ENCODE measurements at regions not wholly inside any gene's neighbourhood (a gene's known extent, or its start where the extent isn't known, plus 50 kb on each side); places are given as distances from the start of the nearest gene placed in this dataset.

GRCh38 chr9:36745977-36746376 lies 173.3 kb downstream of the MELK start:
- DNase-seq, result no peak
- peaks cover 0 to 59% of the 10 kb centered on the region in 2 donors for H3K27me3 ChIP-seq
- H3K9me3 ChIP-seq, result no peaks in the 10 kb centered on the region
- no peaks in the 10 kb centered on the region for H3K36me3 ChIP-seq
- H3K4me3 ChIP-seq, result no peak overlapping the region
- no peaks in the 10 kb centered on the region for H3K4me1 ChIP-seq
- TF ChIP-seq CTCF (IDR thresholded peaks at IDR 0.05), result no peak
- intact Hi-C loops (cut with DNase I; ENCODE audit: low total_unique reads), result no loop called here
- no peak overlapping the region for H3K27ac ChIP-seq

- no peaks in the 10 kb centered on the region for H3K4me1 ChIP-seq
- no peak for DNase-seq
Observed at GRCh38 chr9:36746415-36746814, 173.7 kb downstream of the MELK start.

GRCh38 chr9:36748322-36748899 lies 175.7 kb downstream of the MELK start:
- no peak overlapping the region for H3K27ac ChIP-seq
- TF ChIP-seq CTCF (IDR thresholded peaks at IDR 0.05), result no peak
- no peak for DNase-seq
- no peaks in the 10 kb centered on the region for H3K36me3 ChIP-seq
- intact Hi-C loops (cut with DNase I; ENCODE audit: low total_unique reads), result no loop called here
- no peak overlapping the region for H3K4me3 ChIP-seq
- peaks cover 0 to 48% of the 10 kb centered on the region in 2 donors for H3K27me3 ChIP-seq
- H3K4me1 ChIP-seq, result no peaks in the 10 kb centered on the region
- H3K9me3 ChIP-seq, result no peaks in the 10 kb centered on the region

More at GRCh38 chr9:36746415-36746814, 173.7 kb downstream of the MELK start:
- Histone ChIP-seq H3K4me3 (no peak overlapping the region), H3K36me3 (no peaks in the 10 kb centered on the region), H3K9me3 (no peaks in the 10 kb centered on the region), H3K27ac (no peak overlapping the region), H3K27me3 (peaks cover 0 to 56% of the 10 kb centered on the region in 2 donors)
- intact Hi-C loops (cut with DNase I; ENCODE audit: low total_unique reads), result no loop called here
- no peak for TF ChIP-seq CTCF (IDR thresholded peaks at IDR 0.05)

GRCh38 chr9:36749461-36749860 lies 176.8 kb downstream of the MELK start:
- H3K36me3 ChIP-seq, result no peaks in the 10 kb centered on the region
- no peak overlapping the region for H3K27ac ChIP-seq
- intact Hi-C loops (cut with DNase I; ENCODE audit: low total_unique reads), result no loop called here
- no peak for DNase-seq
- H3K9me3 ChIP-seq, result no peaks in the 10 kb centered on the region
- H3K27me3 ChIP-seq, result peaks cover 0 to 39% of the 10 kb centered on the region in 2 donors
- TF ChIP-seq CTCF (IDR thresholded peaks at IDR 0.05), result no peak
- no peak overlapping the region for H3K4me3 ChIP-seq
- no peaks in the 10 kb centered on the region for H3K4me1 ChIP-seq

- no peak for TF ChIP-seq CTCF (IDR thresholded peaks at IDR 0.05)
- Histone ChIP-seq H3K4me3 (no peak overlapping the region), H3K4me1 (no peaks in the 10 kb centered on the region), H3K27me3 (peaks cover 0 to 41% of the 10 kb centered on the region in 2 donors), H3K9me3 (no peaks in the 10 kb centered on the region), H3K36me3 (no peaks in the 10 kb centered on the region), H3K27ac (no peak overlapping the region)
- DNase-seq, result no peak
- intact Hi-C loops (cut with DNase I; ENCODE audit: low total_unique reads), result no loop called here
Observed at GRCh38 chr9:36750630-36751029, 177.9 kb downstream of the MELK start.

GRCh38 chr9:36755019-36755418 lies 182.3 kb downstream of the MELK start:
- no peak for TF ChIP-seq CTCF (IDR thresholded peaks at IDR 0.05)
- Histone ChIP-seq H3K4me1 (no peaks in the 10 kb centered on the region), H3K27ac (no peak overlapping the region), H3K9me3 (no peaks in the 10 kb centered on the region), H3K4me3 (no peak overlapping the region), H3K36me3 (no peaks in the 10 kb centered on the region), H3K27me3 (peaks cover 0 to 26% of the 10 kb centered on the region in 2 donors)
- DNase-seq, result no peak
- intact Hi-C loops (cut with DNase I; ENCODE audit: low total_unique reads), result no loop called here

All from tibial artery (tissue), 4 donors.